ENCODE measurements at regions not wholly inside any gene's neighbourhood (a gene's known extent, or its start where the extent isn't known, plus 50 kb on each side); places are given as distances from the start of the nearest gene placed in this dataset.

DNA sequence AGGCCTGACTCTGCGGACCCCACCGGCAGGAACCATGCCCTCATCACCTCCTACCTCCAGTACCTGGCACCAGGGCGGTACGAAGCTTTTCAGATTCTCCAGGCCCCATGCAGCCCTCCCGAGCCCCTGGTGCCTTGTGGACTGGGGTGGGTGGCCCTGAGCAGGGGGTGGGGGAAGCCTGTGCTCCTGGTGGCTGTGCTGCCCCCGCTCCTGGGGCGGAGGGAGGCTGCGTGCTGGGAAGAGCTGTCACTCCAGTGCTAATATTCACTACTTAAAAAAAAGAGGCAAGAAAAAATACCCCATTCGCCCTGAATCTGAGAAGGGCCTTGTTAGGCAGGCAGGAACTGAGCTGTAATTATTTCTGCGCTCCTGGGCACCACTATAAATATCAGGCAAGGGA lies 111.8 kb downstream of the ENGASE start:
- no peak for DNase-seq (ENCODE audit: low read depth)
- TF ChIP-seq, protein P1, sequence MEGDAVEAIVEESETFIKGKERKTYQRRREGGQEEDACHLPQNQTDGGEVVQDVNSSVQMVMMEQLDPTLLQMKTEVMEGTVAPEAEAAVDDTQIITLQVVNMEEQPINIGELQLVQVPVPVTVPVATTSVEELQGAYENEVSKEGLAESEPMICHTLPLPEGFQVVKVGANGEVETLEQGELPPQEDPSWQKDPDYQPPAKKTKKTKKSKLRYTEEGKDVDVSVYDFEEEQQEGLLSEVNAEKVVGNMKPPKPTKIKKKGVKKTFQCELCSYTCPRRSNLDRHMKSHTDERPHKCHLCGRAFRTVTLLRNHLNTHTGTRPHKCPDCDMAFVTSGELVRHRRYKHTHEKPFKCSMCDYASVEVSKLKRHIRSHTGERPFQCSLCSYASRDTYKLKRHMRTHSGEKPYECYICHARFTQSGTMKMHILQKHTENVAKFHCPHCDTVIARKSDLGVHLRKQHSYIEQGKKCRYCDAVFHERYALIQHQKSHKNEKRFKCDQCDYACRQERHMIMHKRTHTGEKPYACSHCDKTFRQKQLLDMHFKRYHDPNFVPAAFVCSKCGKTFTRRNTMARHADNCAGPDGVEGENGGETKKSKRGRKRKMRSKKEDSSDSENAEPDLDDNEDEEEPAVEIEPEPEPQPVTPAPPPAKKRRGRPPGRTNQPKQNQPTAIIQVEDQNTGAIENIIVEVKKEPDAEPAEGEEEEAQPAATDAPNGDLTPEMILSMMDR (IDR thresholded peaks at IDR 0.05; ENCODE audit: insufficient read depth, low read depth, low read length, missing control alignments) = no peak
- no peak overlapping the region for H3K4me3 ChIP-seq (ENCODE audit: low read length)

DNA sequence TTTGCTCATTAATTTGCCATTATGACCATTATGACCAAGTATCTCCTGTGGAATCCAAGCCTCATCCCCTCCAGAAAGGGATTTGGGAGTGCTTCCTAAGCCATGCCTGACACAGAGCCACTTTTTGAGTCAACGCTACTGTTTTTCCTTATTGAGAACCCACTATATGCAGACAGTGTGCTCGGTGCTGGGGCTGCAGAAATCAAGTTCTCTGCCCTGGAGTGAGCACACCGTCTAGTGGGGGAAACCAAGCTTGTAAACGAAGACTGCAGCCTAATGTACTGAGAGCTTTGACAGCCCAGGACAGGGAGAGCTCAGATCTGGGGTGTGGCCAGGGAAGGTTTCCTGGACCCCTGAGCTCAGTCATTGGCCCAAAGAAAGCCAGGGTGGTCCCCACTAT lies 111.0 kb downstream of the ENGASE start:
- TF ChIP-seq, protein P1 (IDR thresholded peaks at IDR 0.05; ENCODE audit: insufficient read depth, low read depth, low read length, missing control alignments) = no peak
- no peak overlapping the region for H3K4me3 ChIP-seq (ENCODE audit: low read length)
- no peak for DNase-seq (ENCODE audit: low read depth)

DNA sequence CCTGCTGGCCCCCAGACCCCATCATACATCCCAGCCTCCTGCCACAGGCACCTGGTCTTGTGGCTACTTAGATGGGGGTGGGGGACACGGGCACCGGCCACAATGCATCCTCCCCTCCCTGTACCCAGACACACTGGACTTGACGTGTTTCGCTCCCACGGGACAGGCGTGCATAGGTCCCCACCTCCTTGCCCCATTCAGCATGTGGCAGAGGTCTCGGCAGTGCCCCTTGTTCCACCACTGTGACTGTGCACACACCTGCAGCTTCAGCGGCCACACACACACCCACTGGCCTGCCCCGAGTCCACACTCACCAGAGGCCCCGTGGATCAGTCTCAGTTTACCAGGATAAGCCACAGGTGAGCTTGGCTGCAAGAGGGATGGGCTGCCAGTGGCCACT lies 109.6 kb downstream of the ENGASE start:
- TF ChIP-seq, protein P1 (IDR thresholded peaks at IDR 0.05; ENCODE audit: insufficient read depth, low read depth, low read length, missing control alignments) = no peak
- H3K4me3 ChIP-seq (ENCODE audit: low read length) = no peak overlapping the region
- DNase-seq (ENCODE audit: low read depth) = no peak

DNA sequence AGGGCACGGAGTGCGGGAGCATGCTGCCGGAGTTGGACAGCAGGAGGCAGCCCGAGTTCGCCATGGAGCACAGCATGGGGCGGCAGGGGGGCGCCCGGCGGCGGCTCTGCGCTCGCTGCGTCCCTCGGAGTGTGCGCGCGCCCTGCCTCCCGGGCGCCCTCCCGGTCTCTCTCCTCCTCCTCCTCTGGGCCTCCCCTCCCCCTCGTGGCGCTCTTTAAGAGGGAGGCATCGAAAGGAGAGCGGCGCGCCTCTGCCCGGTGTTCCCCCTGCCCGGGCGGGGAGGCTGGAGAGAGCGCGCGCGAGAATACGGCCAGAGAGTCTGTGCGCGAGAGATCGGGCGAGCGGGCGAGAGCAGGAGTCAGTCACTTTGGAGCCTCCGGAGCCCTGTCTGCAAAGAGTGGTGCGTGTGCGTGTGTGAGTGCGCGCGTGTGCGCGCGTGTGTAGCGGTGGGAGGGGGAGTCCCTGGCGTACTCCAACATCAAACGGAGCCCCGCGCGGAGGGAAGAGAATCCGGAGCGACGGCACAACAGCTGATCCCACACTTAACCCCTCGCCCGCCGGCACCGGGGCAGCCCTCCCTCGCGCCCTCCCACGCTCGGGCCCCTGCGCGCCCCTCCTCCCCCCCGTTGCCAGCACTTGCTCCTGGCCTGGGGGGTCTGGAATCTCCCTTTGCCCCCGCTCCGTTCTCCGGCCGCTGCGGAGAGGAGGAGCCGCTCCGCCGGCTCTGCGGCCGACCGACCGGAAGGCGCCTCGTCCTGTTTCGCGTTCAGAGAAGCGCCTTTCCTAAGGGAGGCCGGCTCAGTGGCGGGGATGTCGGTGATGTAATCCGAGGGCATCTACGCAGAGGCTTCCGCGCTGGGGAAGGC lies 108.9 kb downstream of the ENGASE start:
- peak; percentile 22 for DNase-seq (ENCODE audit: low read depth)
- no peak overlapping the region for H3K4me3 ChIP-seq (ENCODE audit: low read length)
- TF ChIP-seq, protein P1 (IDR thresholded peaks at IDR 0.05; ENCODE audit: insufficient read depth, low read depth, low read length, missing control alignments) = no peak

DNA sequence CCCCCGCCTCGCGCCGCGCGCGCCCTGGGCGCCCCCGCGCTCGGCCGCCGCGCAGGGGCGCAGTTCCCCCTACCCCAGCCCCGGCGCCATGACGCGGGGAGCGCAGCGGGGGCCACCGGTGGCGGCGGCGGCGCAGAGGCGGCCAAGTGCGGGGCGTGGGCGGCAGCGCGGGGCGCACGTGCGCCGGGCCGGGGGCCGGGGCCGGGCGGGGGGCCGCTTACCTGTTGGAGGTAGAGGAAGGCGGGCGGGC lies 108.3 kb downstream of the ENGASE start:
- TF ChIP-seq, protein P1 (IDR thresholded peaks at IDR 0.05; ENCODE audit: insufficient read depth, low read depth, low read length, missing control alignments) = no peak
- DNase-seq (ENCODE audit: low read depth) = no peak
- H3K4me3 ChIP-seq (ENCODE audit: low read length) = no peak overlapping the region

DNA sequence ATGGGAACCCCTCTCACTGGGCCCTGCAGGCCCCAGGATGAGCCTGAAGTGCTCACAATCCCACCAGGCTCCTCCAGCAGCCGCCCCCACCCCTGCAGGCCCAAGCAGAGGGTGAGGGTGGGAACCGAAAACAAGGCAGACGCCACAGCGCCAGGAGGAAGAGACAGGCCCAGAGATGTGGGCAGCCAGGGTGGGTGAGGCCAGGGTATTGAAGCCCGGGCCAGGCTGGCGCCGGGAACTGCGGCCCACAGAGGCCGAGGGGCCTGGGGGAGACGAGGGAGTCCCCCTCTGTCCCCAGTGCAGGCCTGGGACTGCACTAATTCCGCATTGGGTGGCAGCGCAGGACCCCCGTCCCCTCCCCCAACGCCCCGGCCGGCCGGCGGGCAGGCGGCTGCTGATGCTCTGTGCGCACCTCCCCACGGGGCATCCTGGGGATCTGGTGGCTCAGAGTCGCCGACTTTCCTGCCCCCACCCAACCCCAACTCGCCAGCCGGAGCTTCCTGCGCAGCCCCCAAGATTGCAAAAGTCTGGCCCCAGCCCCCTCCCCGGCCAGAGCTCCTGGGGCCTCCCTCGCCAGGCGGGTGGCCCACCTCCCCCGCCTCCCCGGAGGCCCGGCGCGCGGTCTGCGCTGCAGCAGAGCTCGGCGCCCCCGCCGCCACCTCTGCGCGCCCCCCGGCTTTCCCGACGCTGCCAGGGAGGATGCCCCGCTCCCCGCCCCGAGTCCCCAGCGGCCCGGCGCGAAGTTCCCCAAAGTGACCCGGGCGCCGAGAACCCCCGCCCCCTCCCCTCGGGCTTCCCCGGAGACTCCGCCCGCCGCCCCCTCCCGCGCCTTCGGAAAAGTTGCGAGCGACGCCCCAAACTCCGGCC lies 107.8 kb downstream of the ENGASE start:
- no peak overlapping the region for H3K4me3 ChIP-seq (ENCODE audit: low read length)
- TF ChIP-seq, protein P1 (IDR thresholded peaks at IDR 0.05; ENCODE audit: insufficient read depth, low read depth, low read length, missing control alignments) = no peak
- DNase-seq (ENCODE audit: low read depth) = no peak
